ENCODE measurements at regions not wholly inside any gene's neighbourhood (a gene's known extent, or its start where the extent isn't known, plus 50 kb on each side); places are given as distances from the start of the nearest gene placed in this dataset.
"Not testable (repeated sequence)": the region's sequence is repeated elsewhere in the genome, so short reads cannot be mapped to it uniquely, and the experiment has no call there.

DNA sequence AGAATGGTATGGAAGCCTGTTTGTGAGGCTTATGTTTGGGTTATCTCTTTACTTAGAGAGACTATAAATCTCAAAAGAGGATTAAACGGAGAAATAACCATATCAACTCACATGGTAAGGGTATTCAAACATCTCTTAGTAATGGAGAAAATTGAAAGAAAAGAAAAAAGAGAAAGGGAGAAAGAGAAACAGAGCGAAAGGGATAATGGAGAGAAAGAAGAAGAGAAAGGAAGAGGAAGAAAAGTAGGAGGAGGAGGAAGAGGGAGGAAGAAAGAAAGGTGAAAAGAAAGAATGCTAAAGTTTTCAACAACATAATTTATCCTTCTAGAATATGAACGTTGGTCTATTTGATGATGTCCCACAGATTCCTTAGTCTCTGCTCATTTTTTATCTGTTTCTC is 506.3 kb downstream of the FOXD4L5 start:
- TF ChIP-seq CTCF, POLR2A, EP300 (IDR thresholded peaks at IDR 0.05): not testable (repeated sequence)

Measured in suprapubic skin (tissue), 3 donors.